ENCODE measurements at regions not wholly inside any gene's neighbourhood (a gene's known extent, or its start where the extent isn't known, plus 50 kb on each side); places are given as distances from the start of the nearest gene placed in this dataset.
"Not testable (repeated sequence)": the region's sequence is repeated elsewhere in the genome, so short reads cannot be mapped to it uniquely, and the experiment has no call there.

DNA sequence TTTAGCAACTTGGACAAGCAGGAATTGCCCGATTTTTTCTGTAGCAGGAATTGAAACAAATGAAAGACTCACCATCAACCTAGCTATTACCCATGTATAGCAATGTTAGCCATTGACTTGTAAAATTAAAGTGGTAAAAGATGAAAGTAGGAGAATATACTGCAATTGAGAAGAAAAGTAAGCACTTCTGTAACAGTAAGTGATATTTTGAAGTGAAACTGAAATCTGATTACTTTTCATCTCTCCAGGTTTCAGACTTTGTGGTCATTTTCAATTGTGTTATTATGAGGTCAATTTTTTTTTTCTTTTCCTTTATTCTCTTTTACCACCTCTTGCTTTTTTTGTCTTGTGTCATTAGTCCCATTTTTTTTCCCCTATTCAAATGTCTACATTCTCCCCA, 1078.2 kb downstream of the ZPLD1 start:
- DNase-seq = no peak

DNA sequence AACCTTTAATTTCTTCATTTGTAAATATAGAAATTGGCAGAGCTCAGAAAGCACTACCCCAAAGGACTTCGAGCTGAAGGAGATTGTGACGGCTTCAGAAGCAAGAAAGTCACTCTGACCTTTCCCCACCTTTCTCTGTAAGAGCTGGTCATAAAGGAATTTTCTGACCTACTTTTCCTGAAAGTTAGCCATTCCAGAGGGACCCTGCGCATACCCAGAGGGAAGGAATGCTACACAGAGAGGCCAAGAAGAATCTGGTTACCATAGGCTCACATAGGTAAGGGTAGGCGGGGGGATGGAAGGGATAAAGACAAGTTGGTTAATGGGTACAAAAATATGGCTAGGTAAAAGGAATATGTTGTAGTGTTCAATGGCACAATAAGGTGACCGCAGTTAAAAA, 1080.3 kb downstream of the ZPLD1 start:
- DNase-seq = no peak

DNA sequence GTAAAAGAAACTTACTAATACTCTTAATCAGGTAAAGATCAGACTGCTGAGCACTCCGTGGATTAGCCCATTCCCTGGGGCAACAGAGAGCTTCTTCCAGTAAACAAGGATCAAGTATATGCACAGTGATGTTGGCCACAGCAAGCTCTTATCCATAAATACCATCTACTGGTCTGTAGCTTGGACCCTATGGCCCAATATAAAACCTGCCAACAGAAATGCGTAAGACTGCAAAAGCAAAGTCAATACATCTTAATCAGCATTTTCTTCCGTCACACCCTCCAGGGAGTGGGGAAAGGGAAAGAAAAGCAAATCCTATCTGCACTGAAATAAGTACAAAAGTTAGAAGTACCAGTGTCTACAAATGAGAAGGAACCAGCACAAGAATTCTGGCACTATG, 1082.1 kb downstream of the ZPLD1 start:
- DNase-seq = no peak

DNA sequence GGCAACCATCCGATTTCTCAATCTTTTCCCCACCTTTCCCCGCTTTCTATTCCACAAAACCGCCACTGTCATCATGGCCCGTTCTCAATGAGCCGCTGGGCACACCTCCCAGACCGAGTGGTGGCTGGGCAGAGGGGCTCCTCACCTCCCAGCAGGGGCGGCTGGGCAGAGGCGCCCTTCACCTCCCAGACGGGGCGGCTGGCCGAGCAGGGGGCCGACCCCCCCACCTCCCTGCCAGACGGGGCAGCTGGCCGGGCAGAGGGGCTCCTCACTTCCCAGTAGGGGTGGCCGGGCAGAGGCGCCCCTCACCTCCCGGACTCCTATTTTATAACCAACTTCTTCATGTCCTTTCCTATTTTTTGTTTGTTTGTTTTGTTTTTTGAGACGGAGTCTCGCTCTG, 1096.5 kb downstream of the ZPLD1 start:
- DNase-seq = not testable (repeated sequence)

DNA sequence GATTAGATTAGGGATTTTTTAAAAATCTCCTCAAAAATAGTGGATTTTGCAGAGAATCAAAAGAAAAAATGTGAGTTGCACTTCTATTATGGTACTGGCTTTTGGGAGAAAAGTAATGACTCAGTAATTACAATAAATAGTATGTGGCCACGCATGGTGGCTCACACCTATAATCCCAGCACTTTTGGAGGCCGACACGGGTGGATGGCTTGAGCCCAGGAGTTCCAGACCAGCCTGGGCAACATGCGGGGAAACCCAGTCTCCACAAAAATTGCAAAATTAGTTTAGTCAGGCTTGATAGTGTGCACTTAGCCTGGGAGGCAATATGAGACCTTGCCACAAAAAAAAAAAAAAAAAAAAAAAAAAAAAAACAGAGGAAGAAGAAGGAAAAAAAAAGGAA, 1098.2 kb downstream of the ZPLD1 start:
- no peak for DNase-seq

DNA sequence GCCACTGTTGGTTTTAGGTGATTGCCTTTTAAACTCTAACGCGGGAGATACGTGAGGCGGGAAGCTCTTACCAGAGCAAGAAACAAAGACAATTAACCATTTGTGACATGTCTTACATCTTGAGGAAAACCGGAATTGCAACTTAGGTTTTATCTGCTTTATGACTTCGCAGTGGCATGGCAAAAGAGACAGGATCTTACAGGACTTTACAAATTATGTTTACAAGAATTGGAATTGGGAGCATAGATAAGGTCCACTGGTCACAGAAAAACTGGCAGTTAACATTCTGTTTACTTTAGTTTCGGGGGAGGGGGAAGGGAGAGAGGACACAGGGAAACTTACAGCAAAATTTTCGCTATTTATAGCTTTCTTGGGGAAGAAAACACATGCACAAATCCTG, 1119.6 kb downstream of the ZPLD1 start:
- DNase-seq = no peak

DNA sequence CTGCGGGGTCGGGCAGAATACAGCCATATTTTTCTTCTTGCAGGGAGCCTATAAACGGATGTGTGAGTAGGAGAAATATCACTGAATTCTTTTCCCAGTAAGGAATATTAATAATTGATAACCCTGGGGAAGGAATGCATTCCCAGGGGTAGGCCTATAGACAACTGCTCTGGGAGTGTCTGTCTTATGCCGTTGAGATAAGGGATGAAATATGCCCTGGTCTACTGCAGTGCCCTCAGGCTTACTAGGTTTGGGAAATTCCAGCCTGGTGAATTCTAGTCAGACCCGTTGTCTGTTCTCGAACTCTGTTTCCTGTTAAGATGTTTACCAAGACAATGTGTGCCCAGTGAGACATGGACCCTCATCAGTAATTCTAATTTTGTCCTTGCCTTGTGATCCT, 1129.3 kb downstream of the ZPLD1 start:
- not testable (repeated sequence) for DNase-seq

DNA sequence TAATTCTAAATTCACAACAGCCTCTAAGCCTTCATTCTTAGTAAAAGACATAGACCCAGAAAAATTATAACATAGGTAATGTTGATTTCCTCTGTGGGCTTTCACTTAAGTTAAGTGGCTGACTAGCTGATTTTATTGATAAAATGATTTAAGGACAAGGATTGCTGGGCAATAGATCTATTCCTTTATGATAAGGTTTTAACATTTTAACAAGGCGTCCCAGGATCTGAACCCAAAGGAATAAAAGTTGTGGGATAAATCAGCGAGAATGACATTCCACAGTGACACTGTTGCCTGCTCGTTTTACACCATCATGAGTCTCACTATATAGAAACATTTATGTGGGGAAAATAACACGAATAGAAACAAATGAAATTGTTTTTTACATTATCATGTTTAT, 1151.0 kb downstream of the ZPLD1 start:
- no peak for DNase-seq

DNA sequence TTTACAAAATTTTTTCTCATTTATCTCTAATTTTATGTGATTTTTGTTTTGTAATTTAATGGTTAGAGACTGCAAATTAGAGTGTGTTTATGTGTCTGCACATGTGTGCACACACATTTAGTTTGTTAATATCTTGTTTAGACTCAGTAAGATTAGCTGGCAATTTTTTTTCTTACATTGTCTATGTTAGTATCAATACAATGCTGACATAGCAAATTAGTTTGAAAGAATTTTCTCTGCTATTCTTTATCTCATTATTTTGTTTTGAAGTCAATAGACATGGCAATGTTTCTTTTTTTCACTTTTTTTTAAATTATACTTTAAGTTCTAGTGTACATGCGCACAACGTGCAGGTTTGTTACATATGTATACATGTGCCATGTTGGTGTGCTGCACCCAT, 1155.0 kb downstream of the ZPLD1 start:
- no peak for DNase-seq

DNA sequence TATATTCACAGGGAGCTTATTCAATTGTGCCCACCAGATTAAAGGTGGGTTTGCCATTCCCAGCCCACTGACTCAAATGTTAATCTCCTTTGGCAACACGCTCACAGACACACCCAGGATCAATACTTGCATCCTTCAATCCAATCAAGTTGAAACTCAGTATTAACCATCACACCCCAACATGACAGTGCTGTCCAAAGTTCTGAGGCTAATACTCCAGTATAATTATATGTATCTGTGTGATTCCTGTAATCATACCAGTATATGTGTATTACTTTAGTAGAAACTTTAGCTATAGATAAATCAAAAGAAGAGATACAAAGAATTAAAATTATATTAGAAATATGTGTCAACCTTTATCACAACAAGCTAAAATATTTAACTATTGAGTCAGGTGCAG, 1166.0 kb downstream of the ZPLD1 start:
- no peak for DNase-seq

DNA sequence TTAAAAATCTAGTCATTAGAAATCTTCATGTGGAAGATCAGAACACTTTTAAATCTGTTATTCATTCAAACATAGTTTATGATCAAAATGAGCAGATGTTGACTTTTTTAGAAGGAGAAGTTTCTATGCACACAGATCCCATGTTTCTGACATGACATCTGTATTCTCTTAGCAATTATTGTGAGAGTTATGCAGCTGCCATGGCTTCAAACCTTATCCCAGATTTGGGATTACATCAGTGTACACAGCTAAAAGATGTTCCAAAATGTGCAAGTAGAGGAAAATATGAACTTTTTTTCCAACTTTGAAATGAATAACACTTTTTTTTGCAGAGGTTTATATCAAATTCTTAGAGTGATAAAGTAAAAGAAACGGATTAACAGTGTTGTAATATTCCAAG, 1166.9 kb downstream of the ZPLD1 start:
- no peak for DNase-seq

DNA sequence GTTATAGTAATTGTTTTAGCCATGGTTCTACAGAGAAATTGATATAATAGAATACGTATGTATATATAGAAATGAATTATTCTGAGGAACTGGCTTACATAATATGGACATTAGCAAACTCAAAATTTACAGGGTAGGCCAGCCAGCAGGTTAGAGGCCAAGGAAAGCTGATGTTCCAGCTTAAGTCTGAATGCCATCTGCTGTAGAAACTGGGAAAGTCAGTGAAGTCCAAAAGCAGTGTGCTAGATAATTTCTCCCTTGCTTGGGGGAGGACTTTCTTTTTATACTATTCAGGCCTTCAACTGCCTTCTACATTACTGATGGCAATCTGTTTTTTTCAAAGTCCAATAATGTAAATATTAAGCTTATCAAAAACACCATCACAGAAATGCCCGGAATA, 1174.7 kb downstream of the ZPLD1 start:
- DNase-seq = no peak

DNA sequence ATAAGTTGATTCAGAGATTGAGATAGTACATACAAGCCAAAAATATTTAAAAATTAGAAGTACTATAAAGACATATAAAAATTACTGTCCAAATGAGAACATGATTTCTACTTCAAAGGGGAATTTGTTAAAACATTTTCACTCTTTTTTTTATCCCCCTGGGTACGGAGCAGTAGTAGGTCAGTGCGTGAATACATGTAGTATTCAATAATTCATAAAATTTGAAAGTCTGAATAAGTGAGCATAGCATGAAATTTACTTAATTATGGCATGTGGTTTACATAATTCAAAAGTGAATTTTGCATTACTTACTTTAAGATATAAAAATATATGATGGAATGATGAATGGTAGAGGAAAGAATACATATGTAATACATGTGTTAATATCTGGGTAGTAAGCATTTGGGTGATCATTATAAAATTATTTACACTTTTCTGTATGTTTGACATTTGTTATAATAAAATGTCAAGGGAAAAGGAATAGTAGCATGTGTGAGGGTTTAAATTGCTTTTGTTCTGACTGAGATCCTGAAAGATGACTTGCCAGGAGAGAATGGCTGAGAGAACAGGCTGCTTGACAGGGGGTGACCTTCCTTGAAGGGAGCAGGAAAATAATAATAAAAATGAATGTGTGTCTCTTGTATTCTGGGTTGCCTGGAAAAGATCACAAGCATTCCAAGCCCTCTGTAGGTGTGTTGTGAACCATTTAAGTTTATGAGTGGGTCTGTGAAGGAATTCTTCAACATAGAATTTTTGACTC, 1178.8 kb downstream of the ZPLD1 start:
- no peak for DNase-seq

DNA sequence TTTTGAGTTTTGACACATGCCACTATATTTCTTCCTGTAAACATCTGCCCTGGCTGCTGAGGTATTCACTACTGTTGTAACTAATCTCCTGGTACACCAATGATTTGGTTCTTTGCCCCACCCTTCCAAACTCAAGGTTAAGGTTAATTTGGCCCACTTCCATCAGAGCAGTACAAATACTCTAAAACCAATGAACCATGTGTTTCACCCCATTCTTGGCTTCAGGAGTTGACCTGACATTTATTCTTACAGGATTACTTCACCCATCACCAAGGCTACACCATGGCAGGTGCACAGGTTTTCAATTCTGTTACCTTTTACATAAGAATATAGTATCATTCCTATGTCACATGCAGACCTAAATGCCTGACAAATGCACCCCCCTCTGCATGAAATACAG, 1179.9 kb downstream of the ZPLD1 start:
- DNase-seq = no peak

DNA sequence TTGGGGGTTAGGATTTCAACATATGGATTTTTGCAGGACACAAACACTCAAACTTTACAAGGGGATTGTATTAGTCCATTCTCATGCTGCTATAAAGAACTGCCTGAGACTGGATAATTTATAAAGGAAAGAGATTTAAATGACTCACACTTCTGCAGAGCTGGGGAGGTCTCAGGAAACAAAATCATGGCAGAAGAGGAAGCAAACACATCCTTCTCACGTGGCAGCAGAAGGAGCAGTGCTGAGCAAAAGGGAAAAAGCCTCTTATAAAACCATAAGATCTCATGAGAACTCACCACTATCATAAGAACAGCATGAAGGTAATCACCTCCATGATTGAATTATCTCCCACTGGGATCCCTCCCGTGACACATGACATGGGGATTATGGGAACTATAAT, 1183.1 kb downstream of the ZPLD1 start:
- no peak for DNase-seq

DNA sequence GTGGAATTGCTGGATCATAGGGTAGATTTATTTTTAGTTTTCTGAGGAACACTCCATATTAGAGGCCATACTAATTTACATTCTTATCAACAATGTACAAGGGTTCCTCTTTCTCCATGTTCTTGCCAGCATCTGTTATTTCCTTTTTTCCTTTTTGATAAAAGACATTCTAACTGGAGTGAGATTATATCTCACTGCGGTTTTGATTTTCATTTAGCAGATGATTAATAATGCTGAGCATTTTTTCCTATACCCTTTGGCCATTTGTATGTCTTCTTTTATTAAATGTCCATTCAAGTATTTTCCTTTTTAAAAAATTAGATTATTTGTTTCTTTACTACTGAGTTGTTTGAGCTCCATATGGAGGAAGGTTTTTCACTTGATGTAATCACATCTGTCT, 1189.5 kb downstream of the ZPLD1 start:
- no peak for DNase-seq

DNA sequence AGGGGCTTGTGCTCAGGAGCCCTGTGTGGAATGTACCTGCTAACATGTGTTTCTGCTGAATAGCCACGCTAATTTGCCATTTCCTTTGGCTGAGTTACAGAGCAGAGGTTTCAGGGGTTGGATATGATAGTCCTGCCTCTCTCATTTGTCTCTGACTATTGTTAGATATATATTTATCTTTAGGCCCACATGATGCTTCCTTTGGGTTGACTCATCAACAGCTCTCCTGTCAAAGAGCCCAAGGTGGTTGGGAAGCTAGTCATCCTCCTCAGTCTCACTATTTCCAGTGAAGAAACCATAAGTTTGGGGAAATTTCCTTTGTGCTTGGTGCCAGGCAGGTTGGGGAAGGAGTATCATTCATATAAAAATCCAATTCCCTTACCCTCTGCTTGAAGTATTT, 1194.6 kb downstream of the ZPLD1 start:
- DNase-seq = no peak

DNA sequence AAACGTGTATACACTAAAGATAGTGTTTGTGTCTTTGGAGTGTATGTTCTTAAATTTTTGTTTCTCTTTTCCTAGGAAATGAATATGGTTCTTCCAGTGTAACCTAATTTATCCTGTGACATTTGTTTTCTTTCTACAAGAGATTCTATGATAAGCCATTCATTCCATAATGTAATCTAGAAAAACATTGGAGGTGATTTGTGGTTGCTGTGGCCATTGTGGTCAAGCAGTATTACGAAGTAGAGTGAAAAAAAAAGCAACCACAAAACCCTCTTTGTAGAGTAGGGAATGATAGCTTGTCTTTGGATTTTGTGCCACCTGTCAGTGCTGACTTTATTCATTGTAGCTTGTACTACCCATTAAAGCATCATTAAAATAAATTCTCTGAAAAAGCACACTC, 1209.6 kb downstream of the ZPLD1 start:
- no peak for DNase-seq

DNA sequence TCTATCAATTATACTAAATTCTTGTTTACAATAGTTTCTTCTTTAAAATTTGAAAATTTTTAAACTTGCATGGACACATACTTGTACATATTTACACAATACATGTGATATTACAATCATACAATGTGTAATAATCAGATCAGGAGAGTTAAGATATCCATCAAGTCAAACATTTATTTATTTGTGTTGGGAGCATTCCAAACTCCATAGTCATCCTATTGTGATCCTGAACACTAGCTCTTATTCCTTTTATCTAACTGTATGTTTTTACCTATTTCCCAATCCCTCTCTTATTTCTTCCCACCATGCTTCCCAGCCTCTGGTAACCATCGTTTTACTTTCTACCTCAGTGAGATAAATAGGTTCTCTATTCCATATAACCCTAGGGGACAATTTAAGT, 1219.2 kb downstream of the ZPLD1 start:
- no peak for DNase-seq

DNA sequence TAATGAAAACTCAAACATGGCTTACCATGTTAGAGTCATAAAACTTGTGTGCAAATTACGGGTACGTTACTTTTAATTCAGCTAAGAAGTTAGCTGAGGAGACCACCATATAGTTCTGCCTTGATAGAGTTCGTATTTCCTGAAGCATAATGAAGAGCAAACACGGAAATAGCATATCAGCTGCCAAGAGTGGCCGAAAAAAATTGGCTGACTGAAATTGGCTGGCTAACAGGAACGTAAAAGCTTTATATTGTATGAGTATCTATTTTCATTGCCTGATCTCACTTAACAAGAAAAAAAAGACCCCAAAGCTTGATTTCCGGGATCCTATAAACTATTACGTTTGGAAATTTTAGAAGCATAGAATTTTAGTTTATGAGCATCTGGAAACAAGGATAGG, 1222.9 kb downstream of the ZPLD1 start:
- DNase-seq = no peak

DNA sequence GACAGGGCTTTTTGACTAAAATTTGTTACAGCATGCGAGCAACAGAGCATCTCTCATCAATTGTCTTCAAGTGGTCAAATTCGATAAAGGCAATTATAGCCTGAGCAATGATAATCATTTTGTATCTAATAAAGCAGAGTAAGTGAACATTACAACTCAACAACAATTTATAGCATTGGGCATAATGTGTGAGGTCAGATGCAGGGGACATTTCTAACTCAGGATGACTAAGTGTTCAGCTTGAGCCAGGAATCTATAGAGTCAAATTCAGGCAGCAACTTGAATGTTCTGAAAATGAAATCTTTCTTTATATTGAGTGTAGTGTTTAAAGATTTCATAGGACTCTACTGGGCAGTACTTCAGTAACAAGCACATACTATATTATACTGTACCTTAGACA, 1226.0 kb downstream of the ZPLD1 start:
- no peak for DNase-seq

DNA sequence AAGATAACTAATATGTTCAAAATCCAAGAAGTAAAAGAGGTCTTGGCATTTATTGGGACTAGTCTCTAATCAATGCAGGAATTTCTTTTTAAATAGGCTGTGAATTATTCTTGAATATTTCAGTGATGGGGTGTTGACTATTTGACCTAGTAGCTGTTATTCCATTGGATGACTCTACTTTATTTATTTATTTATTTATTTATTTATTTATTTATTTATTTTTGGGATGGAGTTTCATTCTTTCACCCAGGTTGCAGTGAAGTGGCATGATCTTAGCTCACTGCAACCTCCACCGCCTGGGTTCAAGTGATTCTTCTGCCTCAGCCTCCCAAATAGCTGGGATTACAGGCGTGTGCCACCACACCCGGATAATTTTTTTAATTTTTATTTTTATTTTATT, 1227.8 kb downstream of the ZPLD1 start:
- no peak for DNase-seq

DNA sequence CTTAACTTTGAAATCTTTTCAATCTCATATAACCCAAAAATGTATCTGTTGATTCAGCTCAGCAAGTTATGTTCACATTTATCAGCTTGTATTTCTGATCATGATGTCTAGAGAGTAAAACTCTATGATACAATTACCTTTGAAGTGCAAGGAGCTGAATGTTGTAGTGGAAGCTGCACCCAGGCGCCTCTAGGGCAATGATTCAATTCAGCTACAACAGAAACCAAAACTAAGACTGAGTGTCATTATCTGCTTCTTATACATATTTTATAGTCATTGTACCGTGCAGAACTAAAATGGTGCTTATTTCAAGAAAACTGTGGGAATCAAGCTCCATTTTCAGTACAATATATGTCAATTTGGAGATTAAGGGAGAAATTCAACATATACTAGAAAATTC, 1237.5 kb downstream of the ZPLD1 start:
- DNase-seq = no peak

DNA sequence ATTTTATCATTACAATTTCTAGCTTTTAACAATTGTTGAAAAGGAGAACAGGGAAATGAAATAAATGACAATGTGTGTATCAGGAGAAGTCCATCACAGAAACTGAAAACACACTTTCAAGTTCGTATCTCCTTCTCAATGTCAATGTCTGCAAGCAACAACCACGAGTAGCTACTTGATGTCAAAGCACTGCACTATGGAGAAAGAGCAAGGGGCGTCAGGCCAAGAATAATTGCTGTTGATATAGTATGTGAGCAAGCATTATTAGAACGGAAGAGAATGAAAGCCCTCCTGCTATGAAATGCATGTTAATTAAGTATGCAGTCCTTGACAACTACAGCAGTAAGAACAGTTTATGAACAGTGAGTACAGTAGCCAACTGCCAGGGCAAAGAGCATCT, 1250.1 kb downstream of the ZPLD1 start:
- DNase-seq = no peak

DNA sequence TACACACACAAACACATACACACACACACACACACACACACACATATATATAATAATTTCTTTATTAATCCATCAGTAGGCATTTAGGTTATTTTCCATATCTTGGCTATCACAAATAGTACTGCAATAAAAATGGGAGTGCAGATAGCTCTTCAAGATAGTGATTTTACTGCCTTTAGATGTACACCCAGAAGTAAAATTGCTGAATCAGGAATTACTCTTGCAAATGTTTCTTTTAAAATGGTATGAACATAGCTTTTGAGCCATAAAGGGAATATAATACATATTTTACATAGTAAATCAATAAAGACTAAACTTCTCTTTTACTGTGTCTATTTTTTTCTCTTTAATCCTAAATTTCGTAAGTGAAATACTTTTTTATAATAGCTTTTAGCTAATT, 1251.1 kb downstream of the ZPLD1 start:
- no peak for DNase-seq

DNA sequence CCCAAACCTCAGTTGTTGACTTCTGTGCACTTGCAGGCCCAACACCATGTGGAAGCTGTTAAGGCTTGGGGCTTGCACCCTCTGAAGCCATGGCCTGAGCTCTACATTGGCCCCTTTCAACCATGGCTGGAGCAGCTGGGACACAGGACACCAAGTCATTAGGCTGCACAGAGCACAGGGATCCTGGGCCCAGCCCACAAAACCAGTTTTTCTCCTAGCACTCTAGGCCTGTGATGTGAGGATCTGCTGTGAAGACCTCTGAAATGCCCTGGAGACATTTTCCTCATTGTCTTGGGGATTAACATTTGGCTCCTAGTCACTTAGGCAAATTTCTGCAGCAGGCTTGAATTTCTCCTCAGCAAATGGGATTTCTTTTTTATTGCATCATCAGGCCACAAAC, 1255.7 kb downstream of the ZPLD1 start:
- DNase-seq = no peak
